C4-2B (cell line): ENCODE measurements at regions not wholly inside any gene's neighbourhood (a gene's known extent, or its start where the extent isn't known, plus 50 kb on each side); places are given as distances from the start of the nearest gene placed in this dataset.

Source experiments
- CTCF ChIP-seq: fragments of 450-650 bp; conservative IDR thresholded peaks from 2 replicates; pipeline ENCODE4 v1.5.1; 2017; ENCODE audit warnings: mild to moderate bottlenecking
- ZFX ChIP-seq: fragments of 450-650 bp; IDR thresholded peaks from 2 replicates; pipeline ENCODE4 v1.6.1; 2017

- TF ChIP-seq CTCF (no peak), ZFX (no peak)
These were observed 152.8 kb downstream of the YIPF5 start for GRCh38 chr5:144017631-144018030.
